Osteoblast (primary cell): ENCODE measurements at regions not wholly inside any gene's neighbourhood (a gene's known extent, or its start where the extent isn't known, plus 50 kb on each side); places are given as distances from the start of the nearest gene placed in this dataset.

Experiments
- DNase-seq: peaks from one replicate; pipeline ENCODE4 v3.0.0; 2011; ENCODE audit warnings: low spot score, mixed read lengths; ENCODE audit not compliant: insufficient read length; ENCODE audit errors: missing footprints
- H2AFZ ChIP-seq: 2 replicates; pipeline ENCODE4 v1.6.0; 2011; ENCODE audit warnings: mild to moderate bottlenecking, low read length
- H3K27ac ChIP-seq: 2 replicates; pipeline ENCODE4 v1.5.1; 2011; ENCODE audit warnings: mild to moderate bottlenecking, low read depth, low read length, moderate library complexity
- H3K27me3 ChIP-seq: 2 replicates; pipeline ENCODE4 v1.6.0; 2012; ENCODE audit warnings: mild to moderate bottlenecking, control low read depth, inconsistent platforms, low read length, moderate library complexity; ENCODE audit not compliant: insufficient read depth
- H3K36me3 ChIP-seq: 2 replicates; pipeline ENCODE4 v1.5.1; 2011; ENCODE audit warnings: mild to moderate bottlenecking, low read length, control low read depth, moderate library complexity; ENCODE audit not compliant: insufficient read depth
- H3K4me1 ChIP-seq: 2 replicates; pipeline ENCODE4 v1.5.1; 2011; ENCODE audit warnings: mild to moderate bottlenecking, low read length, control low read depth, moderate library complexity; ENCODE audit not compliant: insufficient read depth
- H3K4me2 ChIP-seq: 2 replicates; pipeline ENCODE4 v1.6.0; 2011; ENCODE audit warnings: mild to moderate bottlenecking, low read length; ENCODE audit not compliant: insufficient read depth
- H3K4me3 ChIP-seq: fragments of 200-600 bp; sonication (generic); 3 replicates; pipeline ENCODE4 v1.5.1; 2012; ENCODE audit warnings: mild to moderate bottlenecking, low read length, inconsistent platforms; ENCODE audit not compliant: insufficient read depth
- H3K79me2 ChIP-seq: 2 replicates; pipeline ENCODE4 v1.6.0; 2012; ENCODE audit warnings: mild to moderate bottlenecking, low read length, control low read depth, inconsistent platforms; ENCODE audit not compliant: insufficient read depth
- H3K9me3 ChIP-seq: 2 replicates; pipeline ENCODE4 v1.5.1; 2011; ENCODE audit warnings: low read depth, low read length, control low read depth
- H4K20me1 ChIP-seq: 2 replicates; pipeline ENCODE4 v1.6.0; 2012; ENCODE audit warnings: mild to moderate bottlenecking, low read length, control low read depth; ENCODE audit not compliant: insufficient read depth
- TF ChIP-seq, protein P1 (sequence below): IDR thresholded peaks from 2 replicates; pipeline ENCODE4 v1.5.1; 2011; ENCODE audit warnings: mild to moderate bottlenecking, low read depth, low read length, moderate library complexity; ENCODE audit errors: extremely low read depth

DNA sequence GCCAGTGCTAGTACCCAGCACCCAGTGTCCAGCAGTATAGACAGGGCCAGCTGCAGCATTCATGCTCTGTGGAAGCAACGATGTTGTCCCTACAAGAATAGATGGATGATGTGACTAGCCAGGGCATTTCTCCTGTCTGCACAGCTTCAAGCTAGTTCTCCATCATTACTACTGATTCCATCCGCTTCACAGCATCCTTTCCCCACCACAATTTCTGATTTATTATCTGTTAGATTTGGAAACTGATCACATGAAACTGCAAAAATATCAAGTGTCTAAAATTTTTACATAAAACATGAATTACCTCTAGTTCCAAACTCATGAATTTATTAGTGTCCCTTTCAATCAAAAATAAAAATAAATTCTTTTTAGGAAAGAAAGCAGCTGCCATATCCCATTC is 138.9 kb upstream of the POU2AF2 start:
- no peak for DNase-seq
- no peaks in the 10 kb centered on the region for H4K20me1 ChIP-seq
- no peaks in the 10 kb centered on the region for H3K36me3 ChIP-seq
- H3K9me3 ChIP-seq = no peaks in the 10 kb centered on the region
- H3K79me2 ChIP-seq = no peaks in the 10 kb centered on the region
- no peak overlapping the region for H3K4me2 ChIP-seq
- no peaks in the 10 kb centered on the region for H3K27me3 ChIP-seq
- H2AFZ ChIP-seq = no peak overlapping the region
- H3K27ac ChIP-seq = no peak overlapping the region
- no peak overlapping the region for H3K4me3 ChIP-seq
- TF ChIP-seq, protein P1, sequence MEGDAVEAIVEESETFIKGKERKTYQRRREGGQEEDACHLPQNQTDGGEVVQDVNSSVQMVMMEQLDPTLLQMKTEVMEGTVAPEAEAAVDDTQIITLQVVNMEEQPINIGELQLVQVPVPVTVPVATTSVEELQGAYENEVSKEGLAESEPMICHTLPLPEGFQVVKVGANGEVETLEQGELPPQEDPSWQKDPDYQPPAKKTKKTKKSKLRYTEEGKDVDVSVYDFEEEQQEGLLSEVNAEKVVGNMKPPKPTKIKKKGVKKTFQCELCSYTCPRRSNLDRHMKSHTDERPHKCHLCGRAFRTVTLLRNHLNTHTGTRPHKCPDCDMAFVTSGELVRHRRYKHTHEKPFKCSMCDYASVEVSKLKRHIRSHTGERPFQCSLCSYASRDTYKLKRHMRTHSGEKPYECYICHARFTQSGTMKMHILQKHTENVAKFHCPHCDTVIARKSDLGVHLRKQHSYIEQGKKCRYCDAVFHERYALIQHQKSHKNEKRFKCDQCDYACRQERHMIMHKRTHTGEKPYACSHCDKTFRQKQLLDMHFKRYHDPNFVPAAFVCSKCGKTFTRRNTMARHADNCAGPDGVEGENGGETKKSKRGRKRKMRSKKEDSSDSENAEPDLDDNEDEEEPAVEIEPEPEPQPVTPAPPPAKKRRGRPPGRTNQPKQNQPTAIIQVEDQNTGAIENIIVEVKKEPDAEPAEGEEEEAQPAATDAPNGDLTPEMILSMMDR = no peak
- no peaks in the 10 kb centered on the region for H3K4me1 ChIP-seq

DNA sequence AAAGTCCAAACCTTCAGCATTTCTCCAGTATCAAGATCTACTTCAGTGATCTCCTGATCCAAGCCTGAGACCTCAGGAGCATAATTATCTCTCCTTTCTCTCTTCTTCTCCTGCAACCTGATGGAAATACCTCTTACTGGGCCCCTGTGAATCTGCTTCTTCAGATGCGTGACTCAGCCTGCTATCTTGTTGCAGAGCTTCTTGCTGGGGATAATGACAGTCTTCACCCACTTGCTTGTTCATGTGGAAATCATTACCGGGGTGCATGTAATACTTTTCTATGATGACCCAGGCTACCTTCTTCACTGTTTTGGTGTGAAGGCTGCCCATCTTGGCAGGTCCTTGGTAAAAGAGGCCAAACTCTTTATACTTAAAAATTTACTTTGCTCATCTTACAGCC is 140.0 kb upstream of the POU2AF2 start:
- TF ChIP-seq, protein P1 = no peak
- no peaks in the 10 kb centered on the region for H3K79me2 ChIP-seq
- H3K36me3 ChIP-seq = no peaks in the 10 kb centered on the region

DNA sequence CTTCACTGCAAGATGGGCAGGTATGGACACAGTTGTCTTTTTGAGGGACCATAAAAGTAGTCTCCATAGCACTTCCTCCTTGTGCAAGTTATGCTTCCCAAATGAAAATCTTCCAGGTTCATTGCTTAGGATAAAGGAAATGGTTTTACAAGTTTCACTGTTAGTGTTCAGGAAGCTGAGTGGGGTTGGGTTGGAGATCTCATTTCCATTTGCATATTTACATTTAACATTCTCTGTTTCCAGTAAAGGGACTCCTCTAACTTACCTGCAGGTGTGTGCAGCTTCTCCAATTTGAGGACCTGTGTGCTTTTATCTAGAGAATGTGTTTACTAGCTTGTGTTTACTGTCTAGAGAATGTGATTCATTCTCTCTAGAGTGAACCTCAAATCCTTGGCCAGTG is 141.3 kb upstream of the POU2AF2 start:
- Histone ChIP-seq H3K9me3 (no peaks in the 10 kb centered on the region), H4K20me1 (no peaks in the 10 kb centered on the region), H3K4me1 (no peaks in the 10 kb centered on the region), H3K4me3 (no peak overlapping the region), H3K27ac (no peak overlapping the region), H2AFZ (no peak overlapping the region), H3K27me3 (no peaks in the 10 kb centered on the region), H3K4me2 (no peak overlapping the region), H3K79me2 (no peaks in the 10 kb centered on the region), H3K36me3 (no peaks in the 10 kb centered on the region)
- no peak for DNase-seq
- TF ChIP-seq, protein P1 = no peak

More for the DNA sequence above, 140.0 kb upstream of the POU2AF2 start:
- H3K4me2 ChIP-seq = no peak overlapping the region
- H4K20me1 ChIP-seq = no peaks in the 10 kb centered on the region
- H3K9me3 ChIP-seq = no peaks in the 10 kb centered on the region
- H3K4me3 ChIP-seq = no peak overlapping the region
- H3K4me1 ChIP-seq = no peaks in the 10 kb centered on the region
- no peak overlapping the region for H2AFZ ChIP-seq
- no peak for DNase-seq
- H3K27ac ChIP-seq = no peak overlapping the region
- no peaks in the 10 kb centered on the region for H3K27me3 ChIP-seq

DNA sequence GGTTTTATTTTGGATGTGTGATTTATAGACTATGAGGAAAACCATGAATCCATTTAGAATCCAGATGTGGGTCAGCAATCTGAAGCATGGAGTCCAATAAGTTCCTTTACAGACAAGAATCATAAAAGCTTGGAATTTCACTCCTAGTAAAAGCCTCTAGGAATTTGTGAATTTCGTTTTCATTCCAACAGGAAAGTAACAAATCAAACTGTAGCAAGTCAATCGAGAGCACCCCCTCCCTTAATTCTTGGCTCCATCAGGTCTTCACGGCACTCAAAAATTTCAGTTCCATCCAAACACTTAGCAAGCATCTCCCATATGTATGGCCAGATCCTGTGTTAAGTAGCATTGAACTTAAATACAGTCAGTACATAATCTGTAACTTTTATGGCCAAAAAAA is 143.6 kb upstream of the POU2AF2 start:
- TF ChIP-seq, protein P1 = no peak

More for the DNA sequence above, 143.6 kb upstream of the POU2AF2 start:
- H3K9me3 ChIP-seq = no peaks in the 10 kb centered on the region
- no peaks in the 10 kb centered on the region for H3K79me2 ChIP-seq
- no peak overlapping the region for H3K4me2 ChIP-seq
- H3K27ac ChIP-seq = no peak overlapping the region
- H3K4me1 ChIP-seq = no peaks in the 10 kb centered on the region
- H3K27me3 ChIP-seq = no peaks in the 10 kb centered on the region
- H3K36me3 ChIP-seq = no peaks in the 10 kb centered on the region
- no peak overlapping the region for H2AFZ ChIP-seq
- no peak overlapping the region for H3K4me3 ChIP-seq
- no peaks in the 10 kb centered on the region for H4K20me1 ChIP-seq
- peak; percentile 17 for DNase-seq
